ENCODE measurements at regions not wholly inside any gene's neighbourhood (a gene's known extent, or its start where the extent isn't known, plus 50 kb on each side); places are given as distances from the start of the nearest gene placed in this dataset.

GRCh38 chr1:55981010-55981650 lies 598.2 kb downstream of the PLPP3 start:
- no peak overlapping the region for H2AFZ ChIP-seq
- no peaks in the 10 kb centered on the region for H3K27me3 ChIP-seq (ENCODE audit: insufficient read depth, low read depth)
- ChIA-PET CTCF (no interaction called here), POLR2A (ENCODE audit: unreplicated experiment) (no interaction called here)
- no peaks in the 10 kb centered on the region for H3K9me2 ChIP-seq (ENCODE audit: insufficient read depth)
- TF ChIP-seq EZH2 (IDR thresholded peaks at IDR 0.05; ENCODE audit: low read depth) (no peak), CTCF (conservative IDR thresholded peaks at IDR 0.05) (no peak)
- intact Hi-C loops (cut with micrococcal nuclease; ENCODE audit: unreplicated experiment), result no loop called here
- H3K4me2 ChIP-seq, result no peak overlapping the region
- no peaks in the 10 kb centered on the region for H3K79me2 ChIP-seq (ENCODE audit: low read depth)
- H3K4me1 ChIP-seq (replicated peaks; ENCODE audit: insufficient read depth), result no peaks in the 10 kb centered on the region
- H3F3A ChIP-seq (ENCODE audit: insufficient read depth, low read depth), result no peaks in the 10 kb centered on the region
- no peak for DNase-seq
- H3K4me3 ChIP-seq, result no peak overlapping the region
- no peaks in the 10 kb centered on the region for H3K36me3 ChIP-seq (ENCODE audit: low read depth)
- H3K9me3 ChIP-seq (ENCODE audit: insufficient read depth, low read depth), result 0 out of 2 replicates have a peak, but pooled peaks cover 3% of the 10 kb centered on the region
- no peaks in the 10 kb centered on the region for H4K20me1 ChIP-seq (ENCODE audit: insufficient read depth)
- no peak overlapping the region for H3K27ac ChIP-seq
- BruUV-seq (replicated peaks), result no TSS peak

- no peak for DNase-seq
- Histone ChIP-seq H2AFZ (no peak overlapping the region), H3K79me2 (ENCODE audit: low read depth) (no peaks in the 10 kb centered on the region), H3K4me1 (replicated peaks; ENCODE audit: insufficient read depth) (no peaks in the 10 kb centered on the region), H3F3A (ENCODE audit: insufficient read depth, low read depth) (no peaks in the 10 kb centered on the region), H3K9me3 (ENCODE audit: insufficient read depth, low read depth) (0 out of 2 replicates have a peak, but pooled peaks cover 3% of the 10 kb centered on the region), H3K27me3 (ENCODE audit: insufficient read depth, low read depth) (no peaks in the 10 kb centered on the region), H3K36me3 (ENCODE audit: low read depth) (no peaks in the 10 kb centered on the region), H3K9me2 (ENCODE audit: insufficient read depth) (no peaks in the 10 kb centered on the region), H4K20me1 (ENCODE audit: insufficient read depth) (no peaks in the 10 kb centered on the region), H3K4me2 (no peak overlapping the region), H3K27ac (no peak overlapping the region), H3K4me3 (no peak overlapping the region)
- no peak for TF ChIP-seq EZH2 (IDR thresholded peaks at IDR 0.05; ENCODE audit: low read depth)
- TF ChIP-seq CTCF (conservative IDR thresholded peaks at IDR 0.05), result no peak
- intact Hi-C loops (cut with micrococcal nuclease; ENCODE audit: unreplicated experiment), result no loop called here
- CTCF ChIA-PET, result no interaction called here
- POLR2A ChIA-PET (ENCODE audit: unreplicated experiment), result no interaction called here
- no TSS peak for BruUV-seq (replicated peaks)
Observed at GRCh38 chr1:55980582-55980981, 598.8 kb downstream of the PLPP3 start.

- no TSS peak for BruUV-seq (replicated peaks)
- ChIA-PET CTCF (no interaction called here), POLR2A (ENCODE audit: unreplicated experiment) (no interaction called here)
- no peaks in the 10 kb centered on the region for H3F3A ChIP-seq (ENCODE audit: insufficient read depth, low read depth)
- no peaks in the 10 kb centered on the region for H3K27me3 ChIP-seq (ENCODE audit: insufficient read depth, low read depth)
- no peak for TF ChIP-seq EZH2 (IDR thresholded peaks at IDR 0.05; ENCODE audit: low read depth)
- TF ChIP-seq CTCF (conservative IDR thresholded peaks at IDR 0.05), result no peak
- H2AFZ ChIP-seq, result no peak overlapping the region
- H3K36me3 ChIP-seq (ENCODE audit: low read depth), result no peaks in the 10 kb centered on the region
- H3K9me2 ChIP-seq (ENCODE audit: insufficient read depth), result no peaks in the 10 kb centered on the region
- intact Hi-C loops (cut with micrococcal nuclease; ENCODE audit: unreplicated experiment), result no loop called here
- no peak overlapping the region for H3K4me3 ChIP-seq
- H3K4me1 ChIP-seq (replicated peaks; ENCODE audit: insufficient read depth), result 0 out of 2 replicates have a peak, but pooled peaks cover 9% of the 10 kb centered on the region
- no peak for DNase-seq
- H3K4me2 ChIP-seq, result no peak overlapping the region
- no peaks in the 10 kb centered on the region for H4K20me1 ChIP-seq (ENCODE audit: insufficient read depth)
- no peak overlapping the region for H3K27ac ChIP-seq
- H3K9me3 ChIP-seq (ENCODE audit: insufficient read depth, low read depth), result 0 out of 2 replicates have a peak, but pooled peaks cover 3% of the 10 kb centered on the region
- H3K79me2 ChIP-seq (ENCODE audit: low read depth), result no peaks in the 10 kb centered on the region
Observed at GRCh38 chr1:55974714-55975441, 604.5 kb downstream of the PLPP3 start.
